ENCODE measurements at regions not wholly inside any gene's neighbourhood (a gene's known extent, or its start where the extent isn't known, plus 50 kb on each side); places are given as distances from the start of the nearest gene placed in this dataset.

DNA sequence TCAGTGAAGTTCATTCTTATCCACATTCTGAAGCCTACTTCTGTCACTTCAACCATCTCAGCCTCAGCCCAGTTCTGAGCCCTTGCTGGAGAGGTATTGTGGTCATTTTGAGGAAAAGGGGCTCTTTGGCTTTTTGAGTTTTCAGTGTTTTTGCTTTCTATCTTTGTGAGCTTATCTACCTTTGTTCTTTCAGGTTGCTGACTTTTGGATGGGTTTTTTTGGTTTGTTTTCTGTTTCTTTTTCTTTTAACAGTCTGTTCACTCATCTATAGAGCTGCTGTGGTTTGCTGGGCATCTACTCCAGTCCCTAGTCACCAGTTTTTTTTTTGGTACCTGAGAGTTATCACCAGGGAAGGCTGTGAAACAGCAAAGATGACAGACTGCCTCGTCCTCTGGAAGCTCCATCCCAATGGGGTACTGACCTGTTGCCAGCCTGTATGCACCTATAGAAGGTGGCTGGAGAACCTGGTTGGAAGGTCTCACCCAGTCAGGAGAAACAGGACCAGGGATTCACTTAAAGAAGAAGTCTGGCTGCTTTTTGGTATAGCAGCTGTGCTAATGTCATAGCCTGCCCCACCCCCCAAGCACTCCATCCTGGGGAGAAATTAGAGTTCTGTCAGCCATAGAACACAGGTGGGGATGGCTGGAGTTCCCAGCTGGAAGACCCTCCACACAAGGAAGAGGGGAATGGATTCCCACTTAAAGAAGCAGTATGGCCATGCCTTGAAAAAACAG, 138.6 kb upstream of the TSLP start:
- Histone ChIP-seq H3K36me3 (ENCODE audit: insufficient read depth, low read depth, low read length) (no peaks in the 10 kb centered on the region), H3K4me3 (ENCODE audit: low read length) (no peak overlapping the region), H3K27me3 (ENCODE audit: insufficient read depth, low read length) (no peaks in the 10 kb centered on the region)

DNA sequence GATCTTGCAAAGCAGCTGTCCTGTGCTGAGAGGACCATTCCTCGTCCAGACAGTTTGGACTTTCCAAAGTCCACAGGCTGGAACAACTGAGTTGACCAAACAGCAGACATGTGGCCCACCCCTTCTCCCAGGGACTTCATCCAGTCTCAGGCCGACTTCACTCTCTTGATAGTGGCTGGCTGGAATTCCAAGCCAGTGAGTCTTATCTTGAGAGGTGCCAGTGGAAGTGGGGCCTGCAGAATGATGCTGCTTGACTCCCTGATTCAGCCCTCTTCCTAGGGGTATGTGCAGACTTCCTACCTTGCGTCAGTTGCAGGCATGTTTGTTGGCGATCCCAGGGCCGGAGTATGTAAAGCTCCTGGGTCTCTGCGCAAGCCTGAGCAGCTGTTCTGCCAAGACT, 131.4 kb upstream of the TSLP start:
- Histone ChIP-seq H3K9me3 (ENCODE audit: insufficient read depth, low read depth, low read length) (no peaks in the 10 kb centered on the region), H3K36me3 (ENCODE audit: insufficient read depth, low read depth, low read length) (no peaks in the 10 kb centered on the region), H3K27ac (ENCODE audit: low read length) (no peak overlapping the region), H3K4me1 (ENCODE audit: insufficient read depth, low read length) (no peaks in the 10 kb centered on the region), H3K9ac (ENCODE audit: low read depth, low read length) (no peak overlapping the region), H3K4me3 (ENCODE audit: low read length) (no peak overlapping the region), H3K27me3 (ENCODE audit: insufficient read depth, low read length) (no peaks in the 10 kb centered on the region)

More for the DNA sequence above, 138.6 kb upstream of the TSLP start:
- Histone ChIP-seq H3K27ac (ENCODE audit: low read length) (no peak overlapping the region), H3K9ac (ENCODE audit: low read depth, low read length) (no peak overlapping the region), H3K4me1 (ENCODE audit: insufficient read depth, low read length) (no peaks in the 10 kb centered on the region), H3K9me3 (ENCODE audit: insufficient read depth, low read depth, low read length) (peaks cover 14% of the 10 kb centered on the region)

DNA sequence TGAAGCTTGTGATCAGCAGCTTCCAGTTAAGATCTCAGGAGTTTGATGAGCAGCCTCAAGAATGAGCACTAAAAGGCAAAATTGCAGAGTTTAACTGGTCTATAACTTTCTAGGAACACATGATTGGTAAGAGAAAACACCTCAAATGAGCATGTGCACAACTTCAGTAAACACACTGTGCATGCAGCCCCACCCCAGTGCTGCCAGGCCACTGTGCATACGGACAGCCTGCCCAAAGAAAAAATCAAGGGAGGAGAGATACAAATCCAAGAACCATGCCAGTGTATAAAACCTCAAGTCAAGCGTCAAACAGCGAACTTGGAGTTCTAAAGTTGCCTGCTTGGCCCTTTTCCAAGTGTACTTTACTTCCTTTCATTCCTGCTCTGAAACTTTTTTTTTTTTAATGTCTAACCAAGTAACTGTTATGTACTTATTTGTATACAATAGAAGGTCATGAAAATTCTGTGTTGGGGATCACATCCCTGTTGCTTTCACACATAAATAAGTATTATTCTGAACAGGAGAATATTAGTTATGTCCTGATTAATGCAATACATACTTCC, 125.6 kb upstream of the TSLP start:
- Histone ChIP-seq H3K9me3 (ENCODE audit: insufficient read depth, low read depth, low read length) (no peaks in the 10 kb centered on the region), H3K4me3 (ENCODE audit: low read length) (no peak overlapping the region), H3K27ac (ENCODE audit: low read length) (no peak overlapping the region), H3K36me3 (ENCODE audit: insufficient read depth, low read depth, low read length) (no peaks in the 10 kb centered on the region), H3K27me3 (ENCODE audit: insufficient read depth, low read length) (no peaks in the 10 kb centered on the region), H3K9ac (ENCODE audit: low read depth, low read length) (no peak overlapping the region), H3K4me1 (ENCODE audit: insufficient read depth, low read length) (no peaks in the 10 kb centered on the region)

DNA sequence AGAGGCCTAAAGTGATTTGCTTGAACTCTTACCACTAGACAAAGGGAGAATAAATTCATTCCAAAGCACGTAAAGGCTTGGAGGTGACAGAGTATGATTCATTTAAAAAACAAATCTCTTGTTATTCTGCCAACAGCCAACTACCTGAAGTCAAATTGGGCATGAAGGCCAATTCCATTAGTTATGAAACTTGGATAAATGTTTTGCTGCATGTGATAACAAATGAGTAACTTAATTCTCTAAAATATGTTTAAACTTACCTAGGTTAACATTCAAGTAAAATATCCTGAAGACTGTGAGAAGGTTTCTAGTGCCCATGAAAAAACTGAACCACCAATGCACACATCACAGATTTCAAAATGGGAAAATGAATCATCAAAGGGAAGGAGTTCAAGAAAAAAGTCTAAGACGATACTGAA, 120.1 kb upstream of the TSLP start:
- Histone ChIP-seq H3K36me3 (ENCODE audit: insufficient read depth, low read depth, low read length) (no peaks in the 10 kb centered on the region), H3K4me1 (ENCODE audit: insufficient read depth, low read length) (no peaks in the 10 kb centered on the region), H3K27ac (ENCODE audit: low read length) (no peak overlapping the region), H3K4me3 (ENCODE audit: low read length) (no peak overlapping the region), H3K9me3 (ENCODE audit: insufficient read depth, low read depth, low read length) (no peaks in the 10 kb centered on the region), H3K27me3 (ENCODE audit: insufficient read depth, low read length) (no peaks in the 10 kb centered on the region), H3K9ac (ENCODE audit: low read depth, low read length) (no peak overlapping the region)

DNA sequence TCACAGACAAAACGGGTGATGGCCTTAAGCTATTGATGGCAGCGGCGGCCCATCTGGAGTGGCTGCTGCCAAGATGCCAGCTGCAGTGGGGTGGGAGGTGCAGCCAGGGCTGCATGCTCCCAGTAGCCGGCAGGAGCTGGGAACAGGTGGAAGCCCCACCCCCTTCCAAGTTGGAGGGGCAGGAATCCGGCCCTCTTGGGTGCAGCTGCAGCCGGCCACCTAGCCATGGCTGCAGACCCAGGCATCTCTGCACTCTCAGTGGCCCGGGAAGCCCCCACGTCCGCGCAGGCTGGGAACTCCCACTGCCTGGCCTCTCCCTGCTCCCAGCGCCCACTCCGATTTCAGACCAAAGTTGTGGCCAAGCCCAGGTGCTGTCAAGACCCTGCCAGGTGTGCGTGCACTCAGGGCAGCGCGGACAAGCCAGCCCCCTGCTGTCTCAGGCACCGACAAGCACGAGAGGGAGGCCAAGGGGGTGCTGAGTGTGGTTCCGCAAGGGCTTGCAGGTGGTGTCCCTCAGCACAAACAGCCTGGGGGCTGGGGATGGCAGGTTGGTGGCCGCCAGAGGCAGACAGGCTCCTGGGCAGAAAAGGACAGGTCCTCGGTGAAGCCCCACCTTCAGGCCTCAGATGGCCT, 115.1 kb upstream of the TSLP start:
- Histone ChIP-seq H3K4me3 (ENCODE audit: low read length) (no peak overlapping the region), H3K27me3 (ENCODE audit: insufficient read depth, low read length) (no peaks in the 10 kb centered on the region), H3K9ac (ENCODE audit: low read depth, low read length) (no peak overlapping the region), H3K27ac (ENCODE audit: low read length) (no peak overlapping the region), H3K9me3 (ENCODE audit: insufficient read depth, low read depth, low read length) (no peaks in the 10 kb centered on the region), H3K4me1 (ENCODE audit: insufficient read depth, low read length) (no peaks in the 10 kb centered on the region), H3K36me3 (ENCODE audit: insufficient read depth, low read depth, low read length) (no peaks in the 10 kb centered on the region)

DNA sequence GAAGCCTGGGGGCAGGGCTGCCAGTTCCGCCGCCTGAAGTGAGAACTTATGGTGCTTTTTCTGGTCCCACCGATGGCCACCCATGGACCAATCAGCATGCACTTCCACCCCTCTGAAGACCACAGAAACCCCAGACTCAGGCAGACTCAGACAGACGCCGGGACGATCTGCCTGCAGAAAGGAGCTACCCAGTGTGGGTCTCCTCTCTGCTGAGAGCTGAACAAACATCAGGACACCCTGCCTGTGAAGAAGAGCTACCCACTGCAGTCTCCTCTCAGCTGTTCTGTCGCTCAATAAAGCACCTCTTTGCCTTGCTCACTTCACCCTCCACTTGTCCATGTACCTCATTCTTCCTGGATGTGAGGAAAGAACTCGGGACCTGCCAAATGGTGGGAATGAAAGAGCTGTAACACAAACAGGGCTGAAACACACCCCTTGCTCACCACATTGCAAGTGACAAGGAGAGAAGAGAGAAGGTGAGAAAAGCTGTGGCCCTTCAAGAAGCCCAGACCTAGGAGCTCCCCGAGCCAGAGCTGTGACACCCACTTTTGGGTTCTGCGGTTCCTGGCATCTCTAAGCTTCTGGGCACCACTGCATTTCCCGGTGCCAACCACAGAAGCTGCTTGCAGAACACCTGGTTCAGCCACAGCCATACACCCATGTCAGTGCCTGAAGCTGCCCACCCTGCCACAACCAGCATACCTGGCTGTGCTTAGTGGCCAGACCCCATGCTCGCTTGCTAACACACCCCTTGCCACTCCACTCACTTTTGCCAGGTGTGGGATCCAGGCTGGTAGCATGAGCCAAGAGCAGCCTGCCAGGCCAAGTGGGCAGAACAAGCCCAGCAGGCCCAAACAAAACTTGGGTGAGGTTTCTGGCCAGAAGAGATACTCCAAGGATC, 114.3 kb upstream of the TSLP start:
- H3K9ac ChIP-seq (ENCODE audit: low read depth, low read length) = no peak overlapping the region
- H3K36me3 ChIP-seq (ENCODE audit: insufficient read depth, low read depth, low read length) = no peaks in the 10 kb centered on the region
- no peak overlapping the region for H3K4me3 ChIP-seq (ENCODE audit: low read length)
- H3K27me3 ChIP-seq (ENCODE audit: insufficient read depth, low read length) = no peaks in the 10 kb centered on the region
- H3K4me1 ChIP-seq (ENCODE audit: insufficient read depth, low read length) = no peaks in the 10 kb centered on the region
- no peaks in the 10 kb centered on the region for H3K9me3 ChIP-seq (ENCODE audit: insufficient read depth, low read depth, low read length)
- H3K27ac ChIP-seq (ENCODE audit: low read length) = no peak overlapping the region

DNA sequence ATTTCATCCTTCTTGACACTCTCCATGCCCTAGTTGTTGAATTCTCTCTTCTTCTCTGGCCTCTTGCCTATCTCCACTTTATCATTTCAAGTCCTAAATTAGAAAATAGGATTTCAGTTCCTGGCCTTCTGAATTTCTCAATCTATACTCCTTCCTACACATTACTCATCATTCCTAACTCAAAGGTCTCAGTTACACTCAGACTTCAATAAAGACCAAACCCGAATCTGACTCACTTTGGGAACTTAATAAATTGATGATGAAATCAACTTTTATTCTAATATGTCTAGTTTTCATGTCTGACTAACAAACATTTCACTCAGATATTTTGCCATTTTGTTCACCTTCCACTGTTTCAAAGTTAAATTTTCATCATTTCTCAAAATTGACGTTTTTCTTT, 113.6 kb upstream of the TSLP start:
- no peak overlapping the region for H3K4me3 ChIP-seq (ENCODE audit: low read length)
- no peaks in the 10 kb centered on the region for H3K4me1 ChIP-seq (ENCODE audit: insufficient read depth, low read length)
- no peaks in the 10 kb centered on the region for H3K36me3 ChIP-seq (ENCODE audit: insufficient read depth, low read depth, low read length)
- H3K27me3 ChIP-seq (ENCODE audit: insufficient read depth, low read length) = no peaks in the 10 kb centered on the region
- H3K9me3 ChIP-seq (ENCODE audit: insufficient read depth, low read depth, low read length) = no peaks in the 10 kb centered on the region
- no peak overlapping the region for H3K27ac ChIP-seq (ENCODE audit: low read length)
- no peak overlapping the region for H3K9ac ChIP-seq (ENCODE audit: low read depth, low read length)

DNA sequence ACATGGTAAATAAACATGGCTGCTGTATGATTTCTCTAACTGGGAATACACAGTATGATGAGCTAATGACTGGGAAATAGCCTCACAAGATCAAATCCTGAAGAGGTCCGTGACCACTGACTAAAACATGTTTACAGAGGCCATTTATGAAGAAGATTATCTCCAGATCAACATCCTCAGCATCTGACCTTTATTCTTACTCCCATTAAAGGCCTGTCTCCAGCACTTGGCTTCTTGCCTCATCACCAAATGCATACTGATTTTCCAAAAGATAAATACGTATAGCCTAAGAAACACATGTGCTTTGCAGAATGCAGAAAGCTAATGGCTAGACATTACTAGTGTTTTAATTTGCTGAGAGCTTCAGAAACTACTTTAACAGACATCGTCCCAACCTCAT, 108.0 kb upstream of the TSLP start:
- Histone ChIP-seq H3K36me3 (ENCODE audit: insufficient read depth, low read depth, low read length) (no peaks in the 10 kb centered on the region), H3K9me3 (ENCODE audit: insufficient read depth, low read depth, low read length) (no peaks in the 10 kb centered on the region), H3K4me1 (ENCODE audit: insufficient read depth, low read length) (no peaks in the 10 kb centered on the region), H3K27ac (ENCODE audit: low read length) (no peak overlapping the region), H3K4me3 (ENCODE audit: low read length) (no peak overlapping the region), H3K27me3 (ENCODE audit: insufficient read depth, low read length) (no peaks in the 10 kb centered on the region), H3K9ac (ENCODE audit: low read depth, low read length) (no peak overlapping the region)

DNA sequence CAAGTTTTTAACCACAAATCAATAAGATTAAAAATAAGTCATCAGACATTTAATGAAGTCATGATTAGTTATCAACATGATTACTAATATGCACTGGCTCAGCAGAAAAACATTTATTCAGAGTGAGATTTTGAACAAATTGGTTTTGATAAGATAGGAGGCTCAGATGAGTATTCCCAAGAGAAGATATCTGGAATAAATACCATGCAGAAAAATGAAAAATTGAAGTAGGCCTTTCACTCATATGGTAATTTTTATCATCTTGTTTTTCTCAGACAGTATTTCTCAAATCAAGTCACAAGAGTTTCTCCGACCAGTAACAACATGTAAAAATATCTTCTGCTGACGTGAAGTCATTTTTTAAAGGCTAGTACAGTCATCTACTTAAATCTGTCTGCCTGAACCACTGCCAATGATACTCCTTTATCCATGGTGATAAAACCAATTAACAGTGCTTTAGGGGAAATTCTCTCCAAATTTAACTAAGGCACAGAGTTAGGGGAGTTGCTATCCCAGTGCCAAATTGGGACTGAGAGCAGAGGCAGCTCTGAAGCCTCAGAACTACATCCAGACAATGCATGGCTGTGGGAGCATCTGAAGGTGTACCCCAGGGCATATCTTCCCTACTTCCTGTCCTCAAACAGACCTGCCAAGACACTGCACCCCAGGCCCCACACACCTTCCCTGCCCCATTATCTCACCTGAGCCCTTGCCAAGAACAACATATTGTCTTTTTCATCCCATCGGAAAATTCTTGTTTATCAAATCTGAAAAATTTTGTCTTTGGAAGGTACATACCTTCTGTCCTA, 105.5 kb upstream of the TSLP start:
- H3K27me3 ChIP-seq (ENCODE audit: insufficient read depth, low read length) = no peaks in the 10 kb centered on the region
- no peaks in the 10 kb centered on the region for H3K36me3 ChIP-seq (ENCODE audit: insufficient read depth, low read depth, low read length)
- no peaks in the 10 kb centered on the region for H3K4me1 ChIP-seq (ENCODE audit: insufficient read depth, low read length)
- H3K9ac ChIP-seq (ENCODE audit: low read depth, low read length) = no peak overlapping the region
- no peak overlapping the region for H3K4me3 ChIP-seq (ENCODE audit: low read length)
- no peak overlapping the region for H3K27ac ChIP-seq (ENCODE audit: low read length)
- no peaks in the 10 kb centered on the region for H3K9me3 ChIP-seq (ENCODE audit: insufficient read depth, low read depth, low read length)

DNA sequence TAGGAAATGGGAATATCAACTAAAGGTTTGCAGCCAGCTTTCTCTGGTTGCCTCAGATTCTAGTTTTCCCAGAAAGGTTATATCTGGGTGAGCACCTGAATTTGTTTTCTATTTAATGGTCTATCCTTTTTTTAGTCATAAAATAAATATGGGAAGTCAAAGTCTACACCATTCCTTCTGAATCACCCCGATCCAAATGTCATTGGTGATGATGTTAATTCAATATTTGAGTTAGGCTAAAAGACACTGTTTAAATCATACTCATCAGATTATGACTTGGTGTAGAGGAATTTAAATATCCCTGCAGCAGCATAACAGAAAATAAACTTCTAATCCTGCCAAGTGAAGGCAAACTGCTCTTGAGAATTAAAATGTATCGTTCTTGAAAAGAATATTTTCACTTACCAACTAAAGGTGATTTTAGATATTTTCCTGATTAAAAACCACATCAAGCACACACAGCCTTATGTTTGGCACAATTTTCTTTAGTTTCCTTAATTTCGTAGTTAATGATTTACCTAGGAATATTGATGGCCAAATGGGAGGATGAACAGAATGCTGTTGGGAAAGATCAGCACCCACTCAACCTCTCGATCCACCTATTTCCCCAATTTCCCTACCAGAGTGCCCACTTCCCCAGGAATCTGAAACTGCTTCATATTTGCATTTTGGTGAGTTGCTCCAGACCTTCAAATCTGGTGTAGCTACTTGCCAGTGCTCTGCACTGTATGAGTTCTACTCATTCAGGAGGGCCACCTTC, 103.1 kb upstream of the TSLP start:
- Histone ChIP-seq H3K9ac (ENCODE audit: low read depth, low read length) (no peak overlapping the region), H3K27ac (ENCODE audit: low read length) (no peak overlapping the region), H3K9me3 (ENCODE audit: insufficient read depth, low read depth, low read length) (no peaks in the 10 kb centered on the region), H3K4me1 (ENCODE audit: insufficient read depth, low read length) (no peaks in the 10 kb centered on the region), H3K4me3 (ENCODE audit: low read length) (no peak overlapping the region), H3K36me3 (ENCODE audit: insufficient read depth, low read depth, low read length) (no peaks in the 10 kb centered on the region), H3K27me3 (ENCODE audit: insufficient read depth, low read length) (no peaks in the 10 kb centered on the region)
